Epithelial cell of prostate (primary cell): ENCODE measurements at regions not wholly inside any gene's neighbourhood (a gene's known extent, or its start where the extent isn't known, plus 50 kb on each side); places are given as distances from the start of the nearest gene placed in this dataset.
"Not testable (repeated sequence)": the region's sequence is repeated elsewhere in the genome, so short reads cannot be mapped to it uniquely, and the experiment has no call there.

Source experiments
- DNase-seq: peaks from one replicate; pipeline ENCODE4 v3.0.0-alpha.2; 2011; ENCODE audit warnings: low read depth, low spot score
- H3K27ac ChIP-seq: fragments of 450-650 bp; 2 replicates; pipeline ENCODE4 v1.5.1; 2017; ENCODE audit warnings: mild to moderate bottlenecking

- no peak for DNase-seq
- H3K27ac ChIP-seq = no peak overlapping the region
Measured at GRCh38 chr4:132076829-132077228, 1072.3 kb upstream of the PCDH10 start.

GRCh38 chr4:132085105-132085504, 1064.0 kb upstream of the PCDH10 start:
- no peak overlapping the region for H3K27ac ChIP-seq
- DNase-seq = peak; percentile 22

GRCh38 chr4:132094017-132094416, 1055.1 kb upstream of the PCDH10 start:
- H3K27ac ChIP-seq = no peak overlapping the region
- no peak for DNase-seq

GRCh38 chr4:132097041-132097440, 1052.1 kb upstream of the PCDH10 start:
- no peak for DNase-seq
- H3K27ac ChIP-seq = no peak overlapping the region

GRCh38 chr4:132101526-132101925, 1047.6 kb upstream of the PCDH10 start:
- no peak overlapping the region for H3K27ac ChIP-seq
- no peak for DNase-seq

GRCh38 chr4:132108784-132109183, 1040.3 kb upstream of the PCDH10 start:
- H3K27ac ChIP-seq = no peak overlapping the region
- no peak for DNase-seq

- H3K27ac ChIP-seq = no peak overlapping the region
- DNase-seq = no peak
Measured at GRCh38 chr4:132114885-132115284, 1034.2 kb upstream of the PCDH10 start.

GRCh38 chr4:132122741-132123140, 1026.4 kb upstream of the PCDH10 start:
- DNase-seq, H3K27ac ChIP-seq: not testable (repeated sequence)

- no peak overlapping the region for H3K27ac ChIP-seq
- peak; percentile 8 for DNase-seq
Measured at GRCh38 chr4:132123870-132124623, 1025.0 kb upstream of the PCDH10 start.

- no peak overlapping the region for H3K27ac ChIP-seq
- no peak for DNase-seq
Measured at GRCh38 chr4:132124624-132124974, 1024.5 kb upstream of the PCDH10 start.

- H3K27ac ChIP-seq = no peak overlapping the region
- no peak for DNase-seq
Measured at GRCh38 chr4:132125131-132125530, 1024.0 kb upstream of the PCDH10 start.

- DNase-seq = no peak
- H3K27ac ChIP-seq = no peak overlapping the region
Measured at GRCh38 chr4:132132433-132132832, 1016.7 kb upstream of the PCDH10 start.

GRCh38 chr4:132169660-132170059, 979.4 kb upstream of the PCDH10 start:
- no peak overlapping the region for H3K27ac ChIP-seq
- no peak for DNase-seq

GRCh38 chr4:132180020-132180427, 969.1 kb upstream of the PCDH10 start:
- peak; percentile 56 for DNase-seq
- H3K27ac ChIP-seq = peak overlapping the region; percentile 44

GRCh38 chr4:132195176-132195575, 953.9 kb upstream of the PCDH10 start:
- DNase-seq = no peak
- H3K27ac ChIP-seq = no peak overlapping the region

- DNase-seq = no peak
- H3K27ac ChIP-seq = no peak overlapping the region
Measured at GRCh38 chr4:132203618-132204017, 945.5 kb upstream of the PCDH10 start.

- DNase-seq = no peak
- H3K27ac ChIP-seq = no peak overlapping the region
Measured at GRCh38 chr4:132214519-132214918, 934.6 kb upstream of the PCDH10 start.

- DNase-seq = no peak
- H3K27ac ChIP-seq = no peak overlapping the region
Measured at GRCh38 chr4:132218406-132218805, 930.7 kb upstream of the PCDH10 start.

GRCh38 chr4:132227151-132227856, 921.8 kb upstream of the PCDH10 start:
- DNase-seq = no peak
- no peak overlapping the region for H3K27ac ChIP-seq

GRCh38 chr4:132227857-132228165, 921.3 kb upstream of the PCDH10 start:
- not testable (repeated sequence) for DNase-seq, H3K27ac ChIP-seq

- DNase-seq = no peak
- H3K27ac ChIP-seq = no peak overlapping the region
Measured at GRCh38 chr4:132228676-132229075, 920.4 kb upstream of the PCDH10 start.

GRCh38 chr4:132230025-132230424, 919.1 kb upstream of the PCDH10 start:
- H3K27ac ChIP-seq = no peak overlapping the region
- DNase-seq = no peak
